CD1c-positive myeloid dendritic cell (primary cell): ENCODE measurements at regions not wholly inside any gene's neighbourhood (a gene's known extent, or its start where the extent isn't known, plus 50 kb on each side); places are given as distances from the start of the nearest gene placed in this dataset.
"Not testable (repeated sequence)": the region's sequence is repeated elsewhere in the genome, so short reads cannot be mapped to it uniquely, and the experiment has no call there.

Source experiments
- DNase-seq: peaks from one replicate; pipeline ENCODE4 v3.0.0-alpha.2; 2016; ENCODE audit errors: extremely low spot score

DNA sequence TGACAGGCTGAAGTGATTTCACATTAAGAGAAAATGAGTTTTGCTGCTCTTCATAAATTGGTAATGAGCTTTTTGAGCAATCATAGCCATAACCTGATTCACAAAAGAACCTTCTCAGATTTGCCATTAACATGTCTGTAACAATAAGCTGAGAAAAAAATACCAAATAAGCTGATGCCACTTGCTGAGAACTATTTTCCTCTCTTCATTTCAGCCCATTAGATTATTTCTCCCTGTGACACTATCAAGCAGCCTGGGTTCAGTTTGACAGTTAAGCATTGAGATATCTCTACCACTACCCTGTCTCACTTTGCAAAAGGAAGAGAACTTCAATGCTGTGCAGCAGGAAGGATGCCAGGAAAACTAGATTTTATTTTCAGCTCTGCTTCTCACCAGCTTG lies 673.9 kb downstream of the TRIB2 start:
- DNase-seq: no peak

DNA sequence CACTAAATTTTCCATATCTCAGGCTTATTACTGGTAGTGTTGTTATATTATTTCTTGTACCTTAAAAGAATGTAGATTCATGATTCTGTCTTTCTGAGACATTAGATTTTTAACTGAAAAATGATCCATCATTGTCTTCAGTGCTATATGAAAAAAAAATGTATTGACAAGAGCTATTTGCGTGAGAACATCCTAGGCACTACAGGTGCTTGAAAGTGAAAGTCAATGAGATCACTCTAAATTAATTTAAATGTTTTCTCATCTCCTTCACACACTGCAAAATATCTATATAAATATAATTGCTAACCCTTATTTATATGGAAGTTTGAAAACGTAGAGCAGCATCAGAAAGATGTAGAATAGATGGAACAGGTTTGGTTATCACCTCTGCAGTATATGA lies 684.6 kb downstream of the TRIB2 start:
- no peak for DNase-seq

DNA sequence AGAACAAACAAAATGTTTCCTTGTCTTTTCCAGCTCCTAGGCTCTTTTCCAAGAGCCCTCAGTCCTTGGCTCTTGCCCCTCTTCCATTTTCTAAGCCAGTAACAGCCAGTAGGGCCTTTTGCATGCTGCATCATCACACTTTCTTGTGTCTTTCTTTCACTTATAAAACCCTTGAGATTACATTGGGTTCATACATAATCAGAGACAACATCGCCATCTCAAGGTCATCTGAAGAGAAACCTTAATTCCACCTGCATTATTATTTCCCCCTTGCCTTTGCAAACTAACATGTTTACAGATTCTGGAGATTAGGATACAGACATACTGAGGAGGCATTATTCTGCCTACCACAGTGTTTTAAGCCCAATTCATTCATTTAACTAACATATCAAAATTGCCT lies 697.3 kb downstream of the TRIB2 start:
- no peak for DNase-seq

DNA sequence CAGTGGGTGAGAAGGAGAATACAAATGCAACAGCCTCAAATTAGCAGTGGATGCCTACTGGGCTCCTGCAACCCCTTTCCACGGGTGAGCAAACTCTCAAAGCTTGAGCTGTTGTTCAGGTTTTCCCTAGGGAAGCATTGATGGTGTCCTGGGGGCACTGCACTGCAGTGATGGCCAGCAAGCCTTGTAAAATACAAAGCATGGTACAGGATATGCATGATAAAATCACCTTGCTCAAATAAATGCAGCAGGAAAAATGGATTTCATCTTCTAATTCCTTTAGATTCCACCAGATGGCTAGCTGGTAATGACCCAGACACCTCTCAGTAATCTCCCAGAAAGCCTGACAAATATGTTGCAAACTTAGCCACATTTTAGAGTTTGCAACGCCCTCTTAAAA lies 698.2 kb downstream of the TRIB2 start:
- DNase-seq: no peak

DNA sequence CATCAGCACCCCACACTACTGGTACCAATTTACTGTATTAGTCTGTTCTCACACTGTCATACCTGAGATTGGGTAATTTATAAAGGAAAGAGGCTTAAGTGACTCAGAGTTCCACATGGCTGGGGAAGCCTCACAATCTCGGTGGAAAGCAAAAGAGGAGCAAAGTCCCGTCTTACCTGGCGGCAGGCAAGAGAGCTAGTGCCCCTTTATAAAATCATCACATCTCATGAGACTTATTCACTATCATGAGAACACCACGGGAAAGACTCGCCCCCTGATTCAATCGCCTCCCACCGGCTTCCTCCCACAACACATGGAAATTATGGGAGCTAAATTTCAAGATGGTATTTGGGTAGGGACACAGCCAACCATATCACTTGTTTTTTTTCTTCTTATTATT lies 717.2 kb downstream of the TRIB2 start:
- no peak for DNase-seq

DNA sequence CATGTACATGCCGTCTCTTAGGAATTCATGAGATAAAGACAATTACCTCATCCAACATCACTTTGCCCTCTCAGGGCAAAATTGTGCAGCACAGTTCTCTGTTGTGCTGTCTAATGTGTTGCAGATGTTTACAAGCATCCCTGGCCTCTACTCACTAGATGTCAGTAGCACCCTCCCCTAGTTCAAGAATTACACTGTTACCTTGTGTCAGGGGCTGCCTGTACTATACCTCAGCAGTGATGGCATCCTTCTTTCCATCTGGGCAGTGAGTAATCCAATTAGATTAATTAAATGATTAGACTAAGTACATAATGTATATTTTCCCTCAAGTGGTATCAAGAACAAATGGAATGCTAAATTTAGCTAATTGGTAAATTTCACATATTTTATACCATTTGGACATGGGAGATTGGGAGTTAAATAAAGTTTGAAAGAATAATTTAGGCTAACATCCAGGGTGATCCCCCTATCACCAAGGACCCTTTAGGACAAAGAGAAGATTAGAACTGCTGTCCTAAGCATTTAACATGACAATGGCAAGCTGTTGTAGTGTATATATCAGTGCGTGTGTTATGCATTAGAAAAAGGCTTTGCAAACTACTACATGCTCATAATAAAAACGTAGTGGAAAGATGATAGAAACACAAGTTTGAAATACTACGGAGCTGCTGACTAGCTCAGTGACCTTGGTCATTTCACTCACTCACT lies 727.0 kb downstream of the TRIB2 start:
- not testable (repeated sequence) for DNase-seq

DNA sequence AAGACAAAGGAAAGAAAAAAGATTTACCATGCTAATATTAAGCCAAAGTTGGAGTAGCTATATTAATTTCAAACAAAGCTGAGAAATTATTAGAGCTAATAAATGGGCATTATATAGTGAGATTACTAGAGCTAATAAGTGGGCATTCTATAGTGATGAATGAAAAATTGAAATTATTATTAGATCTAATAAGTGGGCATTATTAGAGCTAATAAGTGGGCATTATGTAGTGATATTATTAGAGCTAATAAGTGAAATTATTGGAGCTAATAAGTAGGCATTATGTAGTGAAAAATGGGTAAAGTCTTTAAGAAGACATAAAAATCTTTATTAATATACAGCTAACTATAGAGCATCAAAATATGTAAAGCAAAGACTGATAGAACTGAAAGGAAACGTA lies 745.7 kb downstream of the TRIB2 start:
- DNase-seq: no peak

DNA sequence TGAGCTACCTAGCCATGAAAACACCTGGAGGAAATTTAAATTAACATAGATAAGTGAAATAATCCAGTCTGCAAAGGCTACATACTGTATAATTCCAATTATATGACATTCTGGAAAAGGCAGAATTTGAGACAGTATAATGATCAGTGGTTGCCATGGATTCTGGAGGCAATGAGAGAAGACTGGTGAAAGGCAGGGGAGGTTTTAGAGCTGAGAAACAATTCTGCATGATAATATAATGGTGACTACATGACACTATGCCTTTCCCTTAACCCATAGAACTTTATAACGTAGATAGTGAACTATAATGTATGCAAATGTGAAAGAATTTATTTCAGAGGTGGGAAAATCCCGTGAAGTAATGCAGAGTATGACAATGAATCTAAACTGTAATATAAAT lies 749.3 kb downstream of the TRIB2 start:
- no peak for DNase-seq

DNA sequence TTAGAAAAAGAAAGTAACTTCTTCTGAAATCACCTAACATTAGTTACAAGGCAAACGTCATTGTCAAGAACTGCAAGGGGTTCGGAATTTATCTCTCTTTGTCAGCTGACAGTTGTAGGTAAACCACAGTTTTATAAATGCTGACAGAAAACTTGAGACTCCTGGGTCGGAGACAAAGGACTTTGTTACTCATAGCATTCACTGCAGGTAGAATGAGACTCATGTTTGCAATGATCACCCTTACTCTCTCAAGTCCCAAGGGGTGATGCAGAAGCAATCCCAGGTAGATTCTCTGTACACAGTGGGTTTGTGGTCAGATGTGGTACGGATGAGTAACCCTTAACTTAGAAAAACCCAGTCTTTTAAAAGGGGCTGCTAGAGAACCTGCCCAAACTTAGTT lies 757.8 kb downstream of the TRIB2 start:
- no peak for DNase-seq

DNA sequence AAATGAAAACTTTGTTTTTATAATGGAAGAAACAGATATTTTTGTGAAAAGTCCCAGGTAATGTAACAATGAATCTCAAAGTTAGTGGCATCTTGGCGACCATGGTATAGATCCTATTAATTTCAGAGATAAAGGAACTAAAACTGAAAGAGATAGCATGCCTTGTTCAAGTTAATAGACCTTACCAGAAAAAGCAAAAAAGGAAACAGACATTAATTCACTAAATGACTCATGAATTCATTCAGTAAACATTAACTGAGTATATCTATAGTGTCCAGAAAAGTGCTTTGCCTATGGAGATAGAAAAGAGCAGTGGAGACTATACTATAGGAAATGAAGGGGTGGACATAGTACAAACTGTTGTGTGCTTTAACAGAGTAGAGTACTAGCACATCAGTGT lies 763.3 kb downstream of the TRIB2 start:
- no peak for DNase-seq

DNA sequence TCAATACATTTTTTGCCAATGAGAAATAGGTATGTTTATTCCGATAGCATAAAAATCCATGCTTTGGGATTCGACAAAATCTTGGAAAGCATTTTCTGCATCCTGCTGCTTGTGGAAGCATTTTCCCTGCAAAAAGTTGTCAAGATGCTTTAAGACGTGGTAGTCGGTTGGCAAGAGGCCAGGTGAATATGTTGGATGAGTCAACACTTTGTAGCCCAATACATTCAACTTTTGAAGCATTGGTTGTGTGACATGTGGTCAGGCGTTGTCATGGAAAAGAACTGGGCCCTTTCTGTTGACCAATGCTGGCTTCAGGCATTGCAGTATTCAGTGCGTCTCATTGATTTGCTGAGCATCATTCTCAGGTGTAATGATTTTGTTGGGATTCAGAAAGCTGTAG lies 764.5 kb downstream of the TRIB2 start:
- no peak for DNase-seq

DNA sequence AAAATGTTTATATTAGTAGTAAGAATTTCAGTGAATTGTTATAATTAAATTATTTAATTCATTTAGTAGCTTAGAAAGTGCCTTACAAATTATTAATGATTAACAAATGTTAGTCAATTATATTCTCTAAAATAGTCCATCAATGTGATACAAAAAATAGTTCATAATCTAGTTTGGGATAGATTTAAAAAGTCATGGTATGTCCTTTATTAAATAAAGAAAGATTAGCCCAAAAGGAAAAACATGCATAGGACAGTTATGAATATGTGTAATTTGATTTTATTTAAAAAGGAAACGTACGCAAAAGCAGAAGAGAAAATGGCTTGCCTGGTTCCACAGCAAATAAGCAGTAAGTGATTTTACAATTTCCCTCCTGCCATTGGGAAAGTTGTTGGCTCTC lies 768.5 kb downstream of the TRIB2 start:
- no peak for DNase-seq

DNA sequence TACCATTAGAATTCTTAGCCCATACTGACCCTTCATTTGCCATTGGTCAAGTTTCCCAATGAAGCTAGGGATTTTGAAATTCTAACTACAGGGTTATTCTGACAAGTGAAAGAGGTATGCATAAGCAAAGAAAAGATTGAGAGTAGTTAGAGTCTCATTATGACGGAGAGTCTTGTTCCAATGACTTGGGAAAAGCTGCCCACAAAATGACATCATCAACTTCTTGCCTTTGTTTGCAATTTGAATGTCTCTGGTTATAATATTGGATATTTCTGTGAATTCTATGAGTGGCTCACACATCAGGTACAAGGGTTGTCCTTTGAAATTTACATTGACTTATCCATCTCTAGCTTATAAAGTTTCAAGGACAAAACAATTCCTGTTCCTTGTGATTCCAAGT lies 772.2 kb downstream of the TRIB2 start:
- DNase-seq: no peak

DNA sequence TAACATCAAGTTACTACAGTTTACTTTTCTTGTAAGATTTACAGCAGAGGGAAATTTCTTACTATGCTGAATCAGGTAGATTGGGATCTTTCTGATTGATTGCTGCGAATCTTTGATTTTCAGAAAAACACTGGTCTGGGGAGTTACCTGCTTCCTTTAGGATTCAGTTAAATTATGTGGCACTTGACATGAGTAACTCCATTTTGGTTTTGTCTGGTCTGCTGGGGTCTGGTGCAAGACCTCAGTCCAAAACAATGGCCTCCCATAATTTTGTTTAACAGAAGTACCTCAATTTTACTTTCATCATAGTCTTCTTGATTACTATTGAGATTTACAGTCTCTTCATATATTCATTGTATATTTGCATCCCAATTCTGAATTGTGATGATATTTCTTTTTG lies 775.5 kb downstream of the TRIB2 start:
- DNase-seq: no peak

DNA sequence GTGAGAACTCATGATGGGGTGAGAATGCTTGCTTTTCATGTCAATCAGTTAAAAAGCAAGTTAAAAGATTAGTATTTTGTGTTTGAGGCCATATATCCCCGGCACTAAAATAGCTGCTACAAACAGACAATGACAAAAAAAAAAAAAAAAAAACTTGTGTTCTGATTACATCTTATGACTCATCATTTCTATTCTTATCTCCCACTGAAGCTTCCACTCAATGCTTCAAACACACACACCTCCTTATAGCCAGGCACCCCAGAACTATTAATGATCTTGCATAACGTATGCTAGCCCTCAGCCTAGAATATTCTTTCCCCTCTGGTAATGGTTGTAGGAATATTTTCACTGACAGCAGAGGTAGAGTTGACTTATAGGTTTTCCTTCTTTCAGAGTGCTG lies 778.3 kb downstream of the TRIB2 start:
- no peak for DNase-seq

DNA sequence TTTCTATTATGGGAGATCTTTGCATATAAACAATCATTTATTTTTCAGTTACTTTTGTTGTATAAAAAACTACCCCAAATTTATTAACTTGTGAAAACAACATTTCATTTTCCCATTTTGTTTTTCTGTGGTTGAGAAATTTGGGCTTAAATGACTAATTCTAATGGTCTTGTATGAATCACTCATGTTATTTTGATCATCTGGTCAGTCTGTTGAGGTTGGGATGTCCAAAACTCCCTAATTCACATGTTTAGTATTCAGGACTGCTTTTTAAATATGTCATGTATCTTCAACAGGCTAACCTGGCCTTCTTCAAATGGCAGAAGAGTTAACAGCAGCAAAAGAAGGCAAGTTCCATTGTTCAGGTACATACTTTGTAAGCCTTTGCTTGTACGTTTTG lies 788.1 kb downstream of the TRIB2 start:
- no peak for DNase-seq

DNA sequence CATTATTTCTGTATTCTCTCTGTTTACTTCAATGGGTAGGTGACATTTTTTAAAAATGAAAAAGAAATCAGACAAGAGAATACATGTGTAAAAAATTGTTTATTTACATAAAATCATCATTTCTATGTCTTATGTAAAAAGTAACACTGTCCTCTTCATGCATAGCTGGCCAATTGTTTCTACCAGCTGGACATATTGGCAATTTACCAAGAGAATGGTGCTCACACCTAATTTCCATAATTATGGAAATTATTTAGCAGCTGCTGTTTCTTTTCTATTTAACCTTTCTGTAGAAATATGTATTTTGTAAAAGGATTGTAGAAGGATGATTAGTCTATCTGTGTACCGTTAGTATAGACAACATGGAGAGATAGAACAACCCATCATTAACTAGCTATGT lies 791.9 kb downstream of the TRIB2 start:
- no peak for DNase-seq

DNA sequence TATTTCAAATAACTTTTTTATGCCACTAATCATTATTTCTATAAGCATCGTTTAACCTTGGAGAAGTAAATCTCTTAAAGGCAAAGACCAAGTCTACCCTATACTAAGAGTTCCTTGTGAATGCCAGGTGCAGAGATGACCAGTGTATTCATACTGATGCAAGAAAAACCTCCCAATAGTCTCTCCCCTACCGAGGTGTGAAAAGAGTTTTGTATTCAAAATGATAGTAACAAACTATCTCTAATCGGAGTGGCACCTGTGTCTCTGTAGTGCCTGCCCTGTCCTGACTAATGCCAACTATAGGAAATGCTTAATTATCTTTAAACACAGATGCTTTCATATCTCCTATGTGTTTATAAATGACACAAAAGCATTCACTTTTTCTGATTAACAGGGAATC lies 798.5 kb downstream of the TRIB2 start:
- DNase-seq: no peak

DNA sequence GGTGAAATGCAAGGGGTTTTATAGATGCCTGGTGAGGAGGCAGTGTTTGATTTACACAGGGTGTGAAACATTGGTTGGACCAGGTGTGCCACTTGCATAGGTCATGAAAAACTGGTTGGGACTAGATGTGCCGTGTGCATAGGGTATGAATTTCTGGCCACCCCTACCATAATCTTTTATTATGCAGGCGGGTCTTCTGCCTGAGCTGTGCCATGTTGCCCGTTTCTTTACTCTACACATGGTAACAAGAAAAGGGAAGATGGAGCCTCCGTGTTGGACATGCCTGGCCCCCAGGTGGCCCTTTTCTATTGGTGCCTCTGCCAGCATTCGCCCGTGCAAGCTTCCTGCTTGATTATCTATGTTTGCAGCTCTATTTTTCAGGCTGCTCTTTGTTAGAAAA lies 805.4 kb downstream of the TRIB2 start:
- DNase-seq: no peak

DNA sequence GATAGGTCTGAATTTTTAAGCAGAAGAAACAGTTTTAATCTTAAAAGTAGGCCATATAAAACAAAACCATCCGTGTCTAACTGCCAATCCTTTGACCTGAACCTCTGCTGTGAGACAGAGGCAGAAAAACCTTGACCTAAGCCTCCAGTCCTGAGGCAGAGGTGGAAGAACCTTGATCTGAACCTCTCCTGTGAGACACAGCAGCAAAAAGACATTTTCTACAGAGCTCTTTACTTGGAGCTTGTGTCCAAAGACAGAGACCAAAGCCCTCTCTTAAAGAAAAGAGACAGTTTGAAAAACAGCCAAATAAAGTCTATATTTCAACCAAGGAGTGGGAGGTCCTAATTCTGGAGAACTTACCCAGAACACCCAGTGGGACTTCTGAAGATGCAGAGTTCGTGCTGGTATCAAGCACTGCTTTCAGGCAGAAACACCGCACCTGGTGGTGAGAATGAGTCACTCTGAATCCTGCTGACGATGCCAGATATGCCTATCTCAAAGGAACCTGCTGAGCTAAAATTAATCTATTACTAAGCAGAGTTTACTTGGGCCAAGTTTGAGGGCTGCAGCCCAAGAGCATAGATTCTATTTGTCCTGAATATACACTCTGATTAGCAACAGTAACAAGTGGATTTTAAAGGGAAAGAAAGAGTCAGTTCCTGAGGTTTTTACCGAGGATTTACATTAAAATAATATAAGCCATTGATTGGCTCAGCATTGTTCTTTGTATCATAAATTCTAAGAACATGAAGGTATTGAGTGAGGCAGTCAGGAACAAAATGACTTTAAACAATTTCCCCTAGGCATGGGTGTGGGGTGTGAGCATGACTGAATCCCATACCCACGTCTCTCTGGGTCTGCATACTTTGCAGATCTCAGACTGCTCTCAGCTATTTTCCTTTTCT lies 806.4 kb downstream of the TRIB2 start:
- no peak for DNase-seq

DNA sequence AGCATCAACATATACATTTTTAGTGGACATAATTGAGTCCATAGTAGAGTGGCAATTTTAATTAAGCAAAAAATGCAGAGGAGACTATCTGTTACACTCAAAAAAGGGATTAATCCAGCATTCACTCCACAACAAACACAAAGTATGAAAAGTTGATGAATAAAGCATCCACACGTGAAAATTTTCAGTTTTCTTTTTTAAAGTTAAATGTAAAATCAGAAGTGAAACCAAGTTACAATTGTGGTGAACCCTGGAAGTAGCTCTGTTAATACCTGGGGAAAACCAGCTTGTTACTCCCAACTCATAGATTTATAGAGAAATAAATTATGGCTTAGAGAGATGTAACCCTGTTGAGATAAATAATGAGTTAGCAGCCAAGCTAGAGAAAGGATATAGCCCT lies 807.8 kb downstream of the TRIB2 start:
- no peak for DNase-seq

DNA sequence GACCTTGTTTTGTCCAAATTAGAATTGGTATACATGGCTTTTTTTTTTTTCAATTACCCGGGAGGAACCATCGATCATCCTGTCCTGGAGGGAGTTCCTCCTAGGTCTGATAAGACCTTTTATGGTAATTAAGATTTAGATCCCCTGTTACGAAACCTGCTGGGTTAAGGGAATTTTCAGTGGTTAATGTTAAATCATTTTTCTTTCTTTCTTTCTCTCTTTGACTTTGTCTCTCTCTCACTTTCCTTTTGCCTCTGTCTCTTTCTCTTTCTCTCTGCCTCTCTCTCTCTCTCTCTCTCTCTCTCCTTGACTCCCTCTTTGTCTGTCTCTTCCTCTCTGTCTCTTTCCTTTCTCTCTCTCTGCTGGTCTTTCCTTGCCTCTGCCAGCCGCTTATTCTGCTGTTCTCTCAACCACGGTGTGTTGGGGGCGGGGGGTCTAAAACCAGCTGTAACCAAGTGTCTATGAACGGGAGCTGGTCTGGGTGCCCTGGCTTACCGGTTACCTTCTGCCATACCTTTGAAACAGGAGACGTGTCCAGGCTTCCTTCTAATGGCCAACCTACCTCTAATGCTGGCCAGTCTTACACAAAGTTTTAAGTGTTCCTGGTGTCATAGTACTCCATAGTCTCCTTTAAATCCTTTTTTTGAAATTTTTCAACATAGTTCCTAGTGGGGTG lies 815.1 kb downstream of the TRIB2 start:
- not testable (repeated sequence) for DNase-seq
